Ascending aorta (tissue), 2 donors: ENCODE measurements at regions not wholly inside any gene's neighbourhood (a gene's known extent, or its start where the extent isn't known, plus 50 kb on each side); places are given as distances from the start of the nearest gene placed in this dataset.
A peak's percentile ranks its signal among the peaks of the same experiment; 100 is the strongest.
"Not testable (repeated sequence)": the region's sequence is repeated elsewhere in the genome, so short reads cannot be mapped to it uniquely, and the experiment has no call there.

Source experiments
- DNase-seq, 2 donors: peaks; one replicate each; pipeline ENCODE4 v3.0.0-alpha.2; 2019; ENCODE audit warnings: low spot score in 2 of 2
- H3K27ac ChIP-seq, 2 donors: fragments of 200-600 bp; sonication (generic); one replicate each; pipeline ENCODE4 v1.5.1; 2016 to 2017; ENCODE audit warnings: mild to moderate bottlenecking in 1 of 2
- H3K27me3 ChIP-seq: fragments of 200-600 bp; sonication (generic); one replicate; pipeline ENCODE4 v1.5.1; 2017
- H3K36me3 ChIP-seq, 2 donors: fragments of 200-600 bp; sonication (generic); one replicate each; pipeline ENCODE4 v1.5.1; 2016
- H3K4me1 ChIP-seq, 2 donors: fragments of 200-600 bp; sonication (generic); one replicate each; pipeline ENCODE4 v1.5.1; 2016 to 2017; ENCODE audit warnings: mild to moderate bottlenecking in 1 of 2
- H3K4me3 ChIP-seq, 2 donors: fragments of 200-600 bp; sonication (generic); one replicate each; pipeline ENCODE4 v1.5.1; 2016 to 2017; ENCODE audit warnings: mild to moderate bottlenecking in 1 of 2
- H3K9me3 ChIP-seq, 2 donors: fragments of 200-600 bp; sonication (generic); one replicate each; pipeline ENCODE4 v1.5.1; 2016
- CTCF ChIP-seq, 3 experiments: fragments of 200-600 bp in 2 of 3; fragments of 450-650 bp in 1 of 3; sonication (generic) in 2 of 3; IDR thresholded peaks; one replicate each; pipeline ENCODE4 v1.5.1; 2016 to 2019; ENCODE audit warnings: antibody characterized with exemption in 3 of 3, mild to moderate bottlenecking in 1 of 3, moderate library complexity in 1 of 3
- intact Hi-C: fragments of 100-400 bp; cut with DNase I; formaldehyde crosslinking; loops from one replicate; pipeline ENCODE4 v1.15.1; 2023

- intact Hi-C loops: loop anchor here (5.0 kb wide), 1 partner anchor 288 kb away; the partner anchor contains the start of gene ZNF337
- no peaks in the 10 kb centered on the region for H3K27me3 ChIP-seq
- DNase-seq: peak in 1 of 2 donors; percentile 80
- H3K36me3 ChIP-seq: no peaks in the 10 kb centered on the region
- no peaks in the 10 kb centered on the region for H3K9me3 ChIP-seq
- no peak overlapping the region for H3K27ac ChIP-seq
- H3K4me3 ChIP-seq: peak overlapping the region; percentile 25 to 50
- H3K4me1 ChIP-seq: no peaks in the 10 kb centered on the region
- TF ChIP-seq CTCF (IDR thresholded peaks at IDR 0.05): no peak
Measured at GRCh38 chr20:25984933-25985332, 288.3 kb upstream of the ZNF337 start.

- H3K27me3 ChIP-seq, H3K27ac ChIP-seq, DNase-seq, H3K36me3 ChIP-seq, intact Hi-C loops, H3K4me3 ChIP-seq, H3K4me1 ChIP-seq, H3K9me3 ChIP-seq: not testable (repeated sequence)
Measured at GRCh38 chr20:25982701-25983100, 286.0 kb upstream of the ZNF337 start.

- H3K27me3 ChIP-seq, H3K9me3 ChIP-seq, H3K4me3 ChIP-seq, intact Hi-C loops, H3K27ac ChIP-seq, DNase-seq, H3K4me1 ChIP-seq, H3K36me3 ChIP-seq: not testable (repeated sequence)
Measured at GRCh38 chr20:25978450-25979190, 282.0 kb upstream of the ZNF337 start.

GRCh38 chr20:25975816-25976215 is 279.2 kb upstream of the ZNF337 start:
- H3K36me3 ChIP-seq, H3K27me3 ChIP-seq, intact Hi-C loops, H3K4me1 ChIP-seq, H3K4me3 ChIP-seq, DNase-seq, H3K27ac ChIP-seq, H3K9me3 ChIP-seq: not testable (repeated sequence)

- H3K9me3 ChIP-seq, H3K27me3 ChIP-seq, H3K4me3 ChIP-seq, intact Hi-C loops, H3K27ac ChIP-seq, H3K36me3 ChIP-seq, DNase-seq, H3K4me1 ChIP-seq: not testable (repeated sequence)
Measured at GRCh38 chr20:25965203-25965602, 268.6 kb upstream of the ZNF337 start.

- H3K36me3 ChIP-seq, intact Hi-C loops: not testable (repeated sequence)
Measured at GRCh38 chr20:25953876-25954275, 257.2 kb upstream of the ZNF337 start.

GRCh38 chr20:25935230-25935629 is 238.6 kb upstream of the ZNF337 start:
- H3K4me3 ChIP-seq, H3K27me3 ChIP-seq, H3K9me3 ChIP-seq, H3K27ac ChIP-seq, H3K4me1 ChIP-seq, intact Hi-C loops, H3K36me3 ChIP-seq, DNase-seq: not testable (repeated sequence)

More at GRCh38 chr20:25953876-25954275, 257.2 kb upstream of the ZNF337 start:
- not testable (repeated sequence) for H3K27me3 ChIP-seq, H3K4me3 ChIP-seq, DNase-seq, H3K4me1 ChIP-seq, H3K9me3 ChIP-seq, H3K27ac ChIP-seq

- H3K36me3 ChIP-seq, H3K27ac ChIP-seq, H3K9me3 ChIP-seq, H3K4me1 ChIP-seq, DNase-seq, H3K4me3 ChIP-seq, H3K27me3 ChIP-seq, intact Hi-C loops: not testable (repeated sequence)
Measured at GRCh38 chr20:25932806-25933205, 236.2 kb upstream of the ZNF337 start.

- H3K4me1 ChIP-seq, H3K36me3 ChIP-seq, intact Hi-C loops, H3K4me3 ChIP-seq, H3K27ac ChIP-seq, H3K9me3 ChIP-seq, H3K27me3 ChIP-seq, DNase-seq: not testable (repeated sequence)
Measured at GRCh38 chr20:25932170-25932569, 235.5 kb upstream of the ZNF337 start.

GRCh38 chr20:25902321-25902720 is 205.7 kb upstream of the ZNF337 start:
- H3K27me3 ChIP-seq, H3K36me3 ChIP-seq, DNase-seq, H3K4me3 ChIP-seq, H3K4me1 ChIP-seq, H3K9me3 ChIP-seq, intact Hi-C loops, H3K27ac ChIP-seq: not testable (repeated sequence)

GRCh38 chr20:25898663-25899062 is 202.0 kb upstream of the ZNF337 start:
- H3K9me3 ChIP-seq, H3K4me3 ChIP-seq, H3K36me3 ChIP-seq, H3K27ac ChIP-seq, DNase-seq, H3K27me3 ChIP-seq, intact Hi-C loops, H3K4me1 ChIP-seq: not testable (repeated sequence)

GRCh38 chr20:25879096-25879495 is 182.4 kb upstream of the ZNF337 start:
- H3K27me3 ChIP-seq, H3K36me3 ChIP-seq, intact Hi-C loops: not testable (repeated sequence)

GRCh38 chr20:25868650-25868979 is 172.0 kb upstream of the ZNF337 start:
- intact Hi-C loops: loop anchor here (5.0 kb wide), 1 partner anchor 246 kb away; the partner anchor contains the start of gene NANP
- H3K36me3 ChIP-seq, DNase-seq, H3K4me1 ChIP-seq, H3K27ac ChIP-seq, H3K27me3 ChIP-seq, H3K9me3 ChIP-seq: not testable (repeated sequence)
- H3K4me3 ChIP-seq: peak overlapping the region; percentile 44 to 67

More at GRCh38 chr20:25879096-25879495, 182.4 kb upstream of the ZNF337 start:
- H3K4me3 ChIP-seq, H3K4me1 ChIP-seq, H3K27ac ChIP-seq, DNase-seq, H3K9me3 ChIP-seq: not testable (repeated sequence)
